GM18519 (cell line): ENCODE measurements at regions not wholly inside any gene's neighbourhood (a gene's known extent, or its start where the extent isn't known, plus 50 kb on each side); places are given as distances from the start of the nearest gene placed in this dataset.

Source experiments
- ATAC-seq: cut with Tn5 transposase; IDR thresholded peaks from one replicate; pipeline ENCODE4 v1.9.1; 2021; ENCODE audit warnings: mild to moderate bottlenecking, moderate library complexity; ENCODE audit not compliant: unreplicated experiment, low FRiP score

DNA sequence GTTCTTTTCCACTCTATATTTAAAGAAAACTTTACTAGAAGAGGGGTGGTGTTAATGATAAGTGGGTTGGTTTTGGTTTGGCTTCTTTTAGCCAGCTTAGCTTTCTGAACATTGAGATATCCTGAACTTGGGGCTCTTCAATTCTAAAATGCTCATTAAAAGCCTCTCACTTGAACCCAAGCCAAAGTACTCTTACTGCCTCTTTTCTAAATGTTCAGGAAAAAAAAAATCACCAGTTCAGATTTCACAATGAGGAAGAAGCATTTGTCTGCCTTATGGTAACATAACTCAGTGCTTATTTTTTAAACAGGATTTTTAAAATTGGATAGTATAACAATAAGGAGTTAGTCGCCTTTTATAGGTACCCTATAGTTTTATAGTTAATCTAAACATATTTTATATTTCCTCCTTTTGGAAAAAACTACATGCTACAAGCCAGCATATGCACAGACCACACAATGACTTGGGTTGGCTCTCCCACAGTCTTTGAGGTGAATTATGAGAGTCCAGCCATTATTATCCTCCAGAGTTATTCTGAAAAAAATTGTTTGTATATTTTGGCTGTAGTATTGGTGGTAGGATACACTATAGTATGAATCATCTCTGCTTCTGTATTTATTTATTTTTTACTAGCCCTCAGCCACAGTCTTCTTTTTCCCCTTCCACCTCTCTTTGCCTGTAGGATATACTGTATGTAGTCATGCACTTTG, 195.5 kb upstream of the TMPO start:
- ATAC-seq, result no peak

DNA sequence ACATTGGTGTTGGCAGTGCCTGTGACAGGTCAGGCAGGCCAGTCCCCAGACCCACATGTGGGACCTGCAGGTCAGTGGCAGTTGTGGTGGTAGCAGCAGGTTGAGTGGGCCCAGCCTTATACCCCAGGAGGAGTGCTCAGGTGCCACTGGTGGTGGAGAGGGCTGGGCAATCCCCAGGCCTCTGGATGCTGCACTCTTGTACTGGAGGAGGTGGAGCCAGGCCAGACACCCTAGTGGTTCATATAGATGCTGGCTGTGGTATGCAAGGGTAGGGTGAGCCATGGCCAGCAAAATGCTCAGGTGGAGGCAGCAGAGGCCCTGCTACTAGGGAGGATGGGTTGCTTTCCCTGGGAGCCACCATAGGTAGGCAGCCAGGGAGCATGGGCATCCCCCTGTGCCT, 190.4 kb upstream of the TMPO start:
- ATAC-seq, result no peak

DNA sequence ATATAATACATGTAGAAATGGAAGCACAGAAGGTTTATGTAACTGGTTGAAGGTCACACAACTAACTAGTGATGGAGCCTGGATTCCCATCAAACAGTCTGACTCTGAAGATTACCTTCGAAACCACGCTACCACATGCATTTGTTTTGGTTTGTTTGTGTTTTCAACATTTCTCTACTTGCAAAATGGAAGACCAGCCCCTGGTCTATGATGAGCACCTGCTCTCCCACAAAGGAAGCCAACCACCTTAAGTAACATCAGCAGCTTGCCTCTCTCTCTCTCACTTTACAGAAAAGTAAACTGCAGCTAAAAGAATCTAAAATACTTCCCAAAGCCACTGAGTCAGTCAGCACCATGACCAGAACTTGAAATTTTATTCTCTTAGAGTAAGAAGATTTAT, 186.9 kb upstream of the TMPO start:
- ATAC-seq, result no peak

DNA sequence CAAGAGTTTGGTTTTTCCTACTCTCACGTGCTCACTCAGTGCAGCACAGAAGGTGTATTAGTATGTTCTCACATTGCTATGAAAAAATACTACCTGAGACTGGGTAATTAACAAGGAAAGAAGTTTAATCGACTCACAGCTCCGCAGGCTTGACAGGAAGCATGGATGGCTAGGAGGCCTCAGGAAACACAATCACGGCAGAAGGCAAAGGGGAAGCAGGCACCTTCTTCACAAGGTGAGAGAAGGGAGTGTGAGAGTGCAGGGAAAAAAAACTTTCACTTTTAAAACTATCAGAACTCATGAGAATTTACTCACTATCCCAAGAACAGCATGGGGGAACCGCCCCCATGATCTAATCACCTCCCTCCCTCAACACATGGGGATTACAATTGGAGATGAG, 185.8 kb upstream of the TMPO start:
- ATAC-seq, result no peak

DNA sequence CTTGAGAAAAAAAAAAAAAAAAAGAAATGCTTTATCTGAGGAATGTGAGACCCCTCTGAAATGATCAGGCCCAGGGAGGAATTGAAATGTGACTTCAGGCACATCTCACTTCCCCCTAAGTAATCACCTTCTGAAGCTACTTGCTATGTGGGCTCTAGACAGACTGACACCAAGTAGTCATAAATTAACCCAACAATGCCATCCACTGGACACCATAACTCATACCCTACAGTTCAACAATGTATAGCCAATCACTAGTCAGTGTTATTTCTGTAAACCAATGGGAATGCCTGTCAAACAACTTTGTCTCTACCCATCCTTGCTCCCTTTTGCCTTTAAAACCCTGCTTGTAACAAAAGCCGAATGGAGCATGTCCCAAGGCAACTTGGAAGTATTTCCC, 182.7 kb upstream of the TMPO start:
- peak; percentile 79 for ATAC-seq

DNA sequence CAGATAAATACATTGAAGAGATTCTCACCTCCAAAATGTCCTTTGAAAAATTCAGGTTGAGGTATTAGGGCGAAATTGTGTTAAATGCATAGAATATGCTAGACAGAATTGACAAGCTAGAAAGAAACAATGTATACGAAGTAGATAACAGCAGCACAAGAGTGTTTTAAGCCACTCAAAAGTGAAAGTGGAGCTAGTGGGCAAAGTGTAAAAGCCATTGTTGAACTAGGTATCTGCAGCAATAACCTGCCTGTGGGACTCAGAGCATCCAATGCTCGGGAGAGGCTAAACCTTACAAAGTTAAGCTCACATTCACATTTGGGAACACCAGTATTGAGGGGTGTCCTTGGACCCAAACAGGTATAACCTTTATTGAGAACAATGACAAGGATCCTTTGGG, 180.6 kb upstream of the TMPO start:
- ATAC-seq, result no peak

DNA sequence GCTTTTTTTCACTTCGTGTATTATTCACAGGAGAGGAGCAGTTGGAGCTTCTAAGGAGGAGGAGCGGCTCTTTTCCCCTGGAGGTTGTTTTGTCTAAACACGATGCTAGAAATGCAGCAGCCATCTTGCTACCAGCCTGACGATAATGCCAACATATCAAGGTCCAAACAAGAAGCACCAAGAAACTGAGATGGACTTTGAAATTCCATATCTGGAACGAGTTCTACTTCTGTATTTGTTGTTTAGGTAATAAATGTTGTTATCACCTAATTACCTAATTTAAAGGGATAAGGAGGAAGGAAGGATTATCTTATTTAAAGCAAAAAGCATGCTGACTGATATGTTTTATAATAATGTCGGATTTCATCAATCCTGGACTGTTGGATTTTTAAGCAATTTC, 174.4 kb upstream of the TMPO start:
- no peak for ATAC-seq

DNA sequence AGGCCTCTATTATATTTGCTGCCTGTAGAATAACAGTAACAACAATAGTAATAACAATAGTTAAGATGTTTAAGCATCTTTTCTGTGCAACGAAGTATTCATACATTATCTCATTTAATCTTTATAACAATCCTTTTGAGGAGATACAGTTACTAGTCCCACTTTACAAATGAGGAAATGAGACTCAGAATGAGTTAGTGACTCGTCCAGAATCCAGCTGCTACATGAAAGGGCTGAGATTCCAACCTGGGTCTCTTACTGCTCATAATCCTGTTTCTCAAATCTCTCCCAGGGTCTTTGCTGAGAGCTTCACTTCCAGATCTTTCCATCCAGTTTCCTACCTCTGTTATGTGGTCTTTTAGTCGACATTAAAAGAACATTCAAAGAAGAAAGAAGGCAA, 173.7 kb upstream of the TMPO start:
- no peak for ATAC-seq

DNA sequence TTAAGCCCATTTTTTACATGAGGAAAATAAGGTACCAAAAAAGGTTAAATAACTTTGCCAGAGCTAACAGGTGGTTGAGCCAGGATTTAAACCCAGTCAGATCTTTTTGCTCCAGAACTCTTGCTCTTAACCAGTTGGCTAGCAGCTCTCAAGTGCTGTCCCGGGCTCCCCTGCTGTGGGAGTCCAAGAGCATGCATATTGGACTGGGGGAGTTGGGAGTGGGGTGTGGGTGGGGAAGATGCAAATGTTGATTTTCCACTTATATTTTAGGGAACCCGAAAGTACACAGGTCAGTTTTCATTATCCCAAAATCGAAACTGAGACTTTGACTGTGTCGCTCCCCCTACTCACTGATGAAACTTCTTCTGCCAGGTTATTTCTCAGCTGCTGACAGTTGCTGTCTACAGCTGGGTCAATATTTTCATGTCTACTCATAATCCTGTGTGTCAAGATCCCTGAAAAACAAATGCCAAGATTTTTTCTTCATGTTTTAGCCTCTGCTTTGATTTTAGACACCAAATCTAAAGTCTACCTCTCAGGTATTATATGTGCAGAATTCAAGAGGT, 172.3 kb upstream of the TMPO start:
- ATAC-seq, result no peak

DNA sequence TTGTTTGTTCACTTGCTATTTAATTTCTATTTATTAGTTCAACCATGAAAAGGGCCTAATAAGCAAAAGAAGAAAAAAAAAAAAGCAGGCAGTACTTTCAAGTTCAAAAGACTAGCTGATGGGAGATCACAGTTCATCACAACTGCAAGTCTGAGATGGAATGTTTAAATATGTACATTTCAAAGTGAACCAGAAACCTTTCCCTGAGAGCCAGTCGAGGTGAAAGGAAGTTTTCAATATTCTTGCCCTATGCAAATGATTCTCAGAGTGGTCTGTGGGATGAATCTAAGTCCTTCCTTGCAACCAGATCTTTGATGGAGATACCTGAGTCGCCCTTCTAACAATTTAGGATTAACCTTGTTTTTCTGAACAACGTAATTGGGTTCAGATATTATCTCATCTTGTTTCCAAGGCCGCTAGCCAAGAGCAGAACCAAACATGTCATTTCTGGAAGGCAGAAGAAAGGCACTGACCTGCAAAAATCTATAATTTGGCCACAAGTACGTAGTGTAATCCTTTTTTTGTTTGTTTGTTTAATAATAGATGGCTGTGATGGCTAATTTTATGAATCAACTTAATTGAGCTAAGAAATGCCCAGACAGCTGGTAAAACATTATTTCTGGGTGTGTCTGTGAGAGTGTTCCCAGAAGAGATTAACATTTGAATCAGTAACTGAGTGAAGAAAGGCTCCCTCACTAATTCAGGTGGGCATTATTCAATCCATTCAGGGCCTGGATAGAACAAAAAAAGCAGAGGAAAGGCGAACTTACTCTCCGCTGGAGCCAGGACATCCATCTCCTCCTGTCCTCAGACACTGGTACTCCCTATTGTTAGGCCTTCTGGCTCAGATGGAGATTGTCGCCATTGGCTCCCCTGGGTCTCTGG, 171.1 kb upstream of the TMPO start:
- ATAC-seq, result no peak

DNA sequence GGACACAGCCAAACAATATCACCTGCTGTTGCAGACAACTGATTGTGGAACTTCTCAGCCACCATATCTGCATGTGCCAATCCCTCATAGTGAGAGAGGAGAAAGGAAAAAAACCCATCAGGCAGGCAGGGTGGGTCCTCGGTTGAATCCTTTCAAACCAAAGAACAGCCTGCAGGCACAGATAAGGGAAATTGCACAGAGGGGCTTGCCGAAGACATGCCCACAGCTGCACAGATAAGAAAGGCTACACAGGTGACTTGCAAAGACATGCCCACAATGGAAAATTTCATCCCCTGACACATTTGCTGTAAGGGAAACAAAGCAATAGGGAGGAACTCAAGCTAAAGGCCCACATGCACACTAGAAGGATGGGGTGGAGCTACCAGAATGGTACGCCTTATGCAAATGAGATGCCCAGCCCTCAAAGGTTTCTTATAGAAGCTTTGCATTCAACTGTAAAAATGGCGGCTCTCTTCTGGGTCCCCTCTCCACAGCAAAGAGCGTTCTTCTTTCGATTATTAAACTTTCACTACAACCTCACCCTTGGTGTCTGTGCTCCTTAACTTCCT, 170.0 kb upstream of the TMPO start:
- ATAC-seq, result no peak

DNA sequence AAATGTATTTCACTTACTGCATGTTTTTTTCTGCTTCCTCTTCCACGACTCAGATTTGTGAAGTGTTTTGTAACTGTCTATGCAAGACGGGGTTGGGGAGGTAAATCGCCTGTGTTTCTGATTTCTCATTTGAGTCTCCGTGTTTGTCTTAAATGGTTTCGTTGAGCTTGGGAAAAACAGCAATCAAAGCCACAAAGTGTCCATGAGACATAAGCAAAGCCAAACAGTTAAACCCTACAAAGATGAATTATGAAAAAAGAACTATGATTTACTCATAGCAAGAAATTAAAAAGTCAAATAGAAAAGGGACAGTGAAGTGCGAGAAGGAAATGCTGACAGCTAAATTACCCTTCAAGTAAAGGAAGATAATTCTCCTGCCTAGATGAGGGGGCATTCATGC, 164.3 kb upstream of the TMPO start:
- ATAC-seq, result no peak

DNA sequence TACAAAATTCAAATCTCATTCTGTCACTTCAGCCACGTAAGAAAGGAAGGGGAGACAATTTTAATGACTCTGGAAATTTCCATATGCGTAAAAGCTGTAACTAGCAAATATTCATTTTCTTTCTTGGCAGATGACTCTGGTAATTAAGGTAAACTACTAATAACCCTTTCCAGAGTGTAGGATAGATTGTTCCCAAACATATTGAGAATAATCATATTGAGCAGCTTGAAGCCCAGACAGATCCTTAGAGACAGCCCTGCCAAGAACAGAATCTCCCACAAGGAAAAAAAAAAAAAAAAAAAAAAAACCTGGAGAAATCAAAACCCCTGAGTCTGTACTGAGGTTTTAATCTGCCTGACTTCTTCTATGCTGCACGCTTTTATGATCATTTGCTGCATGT, 163.6 kb upstream of the TMPO start:
- no peak for ATAC-seq

DNA sequence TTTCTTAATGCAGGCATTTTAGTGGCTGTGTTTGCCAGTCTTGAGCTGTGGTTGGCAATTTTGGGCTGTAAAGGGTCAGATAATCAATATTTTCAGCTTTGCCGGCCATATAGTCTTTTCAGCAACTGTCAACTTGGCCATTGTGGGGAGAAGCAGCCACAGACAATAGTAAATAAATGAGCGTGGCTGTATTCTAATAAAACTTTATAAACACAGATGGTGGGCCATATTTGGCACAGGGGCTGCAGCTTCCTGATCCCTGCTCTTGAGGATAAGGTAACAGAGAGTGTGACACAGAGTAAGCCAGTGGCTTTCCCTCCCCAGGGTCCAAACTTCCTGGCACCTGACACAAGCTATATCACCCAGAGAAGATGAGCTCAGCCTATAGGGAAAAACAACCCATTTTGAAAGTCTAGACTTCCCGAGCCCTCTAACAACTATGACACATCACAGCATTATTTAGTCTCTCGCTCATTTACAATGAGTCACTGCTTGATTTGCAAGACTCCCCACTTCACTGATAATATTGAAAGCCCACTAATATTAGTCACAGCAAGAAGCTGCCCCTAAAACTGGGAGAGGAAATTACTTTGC, 163.1 kb upstream of the TMPO start:
- ATAC-seq, result no peak

DNA sequence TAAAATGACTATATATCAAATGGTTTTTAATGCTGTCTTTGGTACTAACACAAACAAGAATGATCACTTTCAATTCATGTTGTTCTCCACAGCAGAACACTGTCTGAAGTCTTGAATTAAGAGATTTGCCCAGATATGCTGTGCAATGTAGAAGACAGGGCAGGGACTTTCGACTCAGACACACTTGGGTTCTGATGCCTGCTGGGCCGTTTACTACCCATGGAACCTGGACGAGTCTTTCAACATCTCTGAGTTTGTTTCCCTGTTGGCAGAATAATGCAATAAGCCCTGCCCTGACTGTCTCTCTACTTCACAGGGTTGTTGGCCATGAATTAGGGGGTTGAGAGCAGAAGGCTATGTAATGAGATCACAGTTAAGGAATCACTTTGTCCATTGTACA, 162.6 kb upstream of the TMPO start:
- no peak for ATAC-seq

DNA sequence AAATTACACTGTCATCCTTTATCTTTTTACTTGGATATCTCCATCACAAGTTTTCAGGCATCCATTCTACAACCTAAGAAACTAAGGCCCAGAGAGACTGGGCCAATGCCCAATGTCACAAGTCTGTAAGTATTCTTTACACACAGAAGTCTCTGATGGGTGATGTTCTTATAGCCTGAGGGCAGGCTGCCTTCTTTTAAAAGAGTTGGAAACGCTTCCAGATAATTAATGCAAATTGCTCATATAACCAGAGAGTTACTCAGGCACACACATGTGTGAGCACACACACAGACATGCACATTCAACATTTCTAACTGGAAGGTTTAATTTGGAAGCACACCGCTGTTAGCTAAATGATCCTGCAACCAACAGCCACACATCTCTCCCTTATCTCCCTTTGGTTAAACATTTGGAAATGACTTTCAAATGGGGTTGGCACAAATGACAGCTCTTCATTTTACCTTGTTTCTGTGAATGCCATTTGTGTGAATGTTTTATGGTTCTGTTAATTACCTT, 160.8 kb upstream of the TMPO start:
- ATAC-seq, result no peak

DNA sequence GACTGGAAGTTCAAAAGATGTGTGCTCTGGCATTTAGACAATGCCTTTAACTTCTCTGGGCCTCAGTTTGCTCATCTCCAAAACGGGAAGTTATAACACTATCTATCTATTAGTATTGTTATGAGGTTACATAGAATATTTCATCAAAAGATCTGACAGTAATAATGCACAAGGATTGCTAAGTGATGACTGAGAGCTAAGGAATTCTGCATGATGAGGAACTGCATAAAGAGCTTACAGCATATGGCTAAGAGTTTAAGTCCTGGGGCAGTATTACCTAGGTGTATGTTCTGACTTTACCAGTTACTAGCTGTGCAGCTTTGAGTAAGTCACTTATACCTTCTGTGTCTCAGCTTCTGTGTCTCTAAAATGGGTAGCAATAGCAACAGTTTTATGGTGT, 160.1 kb upstream of the TMPO start:
- ATAC-seq, result no peak

DNA sequence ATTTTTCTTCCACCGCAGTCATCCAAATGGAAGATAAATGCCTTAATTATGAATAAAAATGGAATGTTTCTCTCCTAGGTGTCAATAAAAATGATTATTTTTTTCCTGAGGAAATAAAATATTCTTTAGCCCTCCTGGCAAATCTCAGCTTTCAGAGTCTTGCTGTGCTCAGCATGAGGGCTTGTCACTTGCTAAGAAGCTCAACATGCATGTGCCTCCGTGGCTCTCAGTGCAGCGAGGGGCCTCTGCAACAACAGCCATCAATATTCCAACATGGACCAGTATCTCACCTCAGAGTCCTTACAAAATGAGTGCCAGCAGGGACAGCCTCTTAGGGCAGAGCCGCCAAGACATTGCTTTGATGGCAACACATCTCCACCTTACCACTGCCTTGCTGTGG, 159.5 kb upstream of the TMPO start:
- no peak for ATAC-seq

DNA sequence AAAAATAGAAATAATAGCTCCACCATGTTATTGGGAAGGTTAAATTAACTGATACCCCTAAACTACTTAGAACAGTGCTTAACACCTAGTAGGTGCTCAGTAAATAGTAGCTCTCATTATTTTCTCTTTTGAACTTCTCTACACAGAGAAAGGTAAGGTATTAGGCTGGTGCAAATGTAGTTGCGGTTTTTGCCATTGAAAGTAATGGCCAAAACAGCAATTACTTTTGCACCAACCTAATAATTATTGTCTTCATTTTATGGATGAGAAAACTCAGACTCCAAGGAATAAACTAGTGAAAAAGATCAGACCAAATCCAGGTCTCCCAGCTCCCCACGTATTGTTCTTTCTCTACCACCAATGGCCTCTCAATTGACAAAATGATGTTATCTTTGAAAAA, 157.2 kb upstream of the TMPO start:
- no peak for ATAC-seq

DNA sequence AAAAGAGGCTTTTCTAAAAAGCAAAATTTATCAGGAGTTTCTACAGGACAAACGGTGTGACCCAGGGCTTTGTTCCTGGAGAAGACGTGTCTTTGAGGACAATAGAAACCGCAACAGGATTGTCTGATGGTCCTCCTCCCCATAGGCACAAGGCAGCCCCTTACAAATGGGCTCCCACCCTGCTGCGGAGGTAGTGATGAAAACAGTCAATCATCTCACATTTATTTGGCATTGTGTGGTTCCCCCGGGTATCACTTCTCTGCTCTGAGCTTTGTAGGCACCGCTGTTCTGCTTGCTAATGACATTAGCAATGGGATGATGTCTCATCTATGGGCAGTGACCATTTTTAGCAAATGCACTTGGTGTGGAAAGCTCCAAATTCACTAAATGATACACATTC, 155.5 kb upstream of the TMPO start:
- ATAC-seq, result no peak

DNA sequence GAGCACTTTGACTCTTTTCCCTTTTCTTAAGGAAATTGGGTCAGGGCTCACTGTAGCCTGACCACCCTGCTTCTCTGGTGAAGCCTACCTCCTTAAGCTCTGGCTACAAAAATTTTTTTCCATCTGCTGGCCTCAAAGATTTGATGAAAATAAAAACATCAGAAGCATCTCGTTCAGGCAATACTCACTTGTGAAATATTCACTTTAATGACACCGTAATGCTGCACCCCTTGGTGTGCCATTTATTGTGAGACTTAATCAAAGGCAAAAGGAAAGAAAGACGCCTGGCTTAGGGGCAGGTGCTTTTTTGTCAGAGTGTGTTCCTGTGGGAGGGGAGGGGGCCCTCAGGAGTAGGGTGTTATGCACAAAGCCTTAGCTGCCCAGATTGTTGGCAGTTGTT, 155.0 kb upstream of the TMPO start:
- ATAC-seq, result no peak
